HG03139 (cell line): ENCODE measurements at regions not wholly inside any gene's neighbourhood (a gene's known extent, or its start where the extent isn't known, plus 50 kb on each side); places are given as distances from the start of the nearest gene placed in this dataset.

Experiments used
- ATAC-seq: cut with Tn5 transposase; IDR thresholded peaks from one replicate; pipeline ENCODE4 v1.9.1; 2021; ENCODE audit not compliant: unreplicated experiment

DNA sequence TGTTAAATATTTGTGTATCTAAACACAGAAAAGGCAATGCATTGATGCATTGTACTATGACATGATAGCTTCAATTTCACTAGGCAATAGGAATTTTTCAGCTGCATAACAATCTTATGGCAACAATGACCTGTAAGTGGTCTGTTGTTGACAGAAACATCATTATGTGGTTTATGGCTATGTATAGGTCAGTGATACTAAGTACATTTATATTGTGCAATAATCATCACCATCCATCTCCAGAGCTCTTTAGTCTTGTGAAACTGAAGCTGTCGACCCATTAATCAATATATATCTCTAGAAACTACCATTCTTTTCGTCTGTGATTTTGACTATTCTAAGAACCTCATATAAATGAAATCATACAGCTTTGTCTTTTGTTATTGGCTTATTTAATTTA is 200.1 kb upstream of the ZNF717 start:
- ATAC-seq: no peak

DNA sequence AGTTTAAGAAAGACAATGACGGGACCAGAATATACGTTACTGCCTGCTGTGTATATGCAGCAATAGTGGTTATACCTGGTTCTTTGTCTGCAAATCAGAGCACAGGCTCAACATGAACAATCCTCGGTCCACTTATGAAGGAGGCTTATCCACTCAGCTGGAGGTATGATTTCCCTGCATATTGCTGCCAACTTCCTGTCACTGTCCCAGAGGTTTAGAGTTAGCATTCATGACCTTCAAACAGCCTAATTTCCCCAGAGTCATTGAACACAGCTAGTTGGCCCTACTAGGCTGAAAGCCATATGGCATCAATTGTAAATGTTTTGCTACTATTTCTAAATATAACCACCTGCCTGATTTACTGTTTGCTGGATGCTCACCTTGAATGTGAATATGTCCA is 224.9 kb upstream of the ZNF717 start:
- no peak for ATAC-seq

DNA sequence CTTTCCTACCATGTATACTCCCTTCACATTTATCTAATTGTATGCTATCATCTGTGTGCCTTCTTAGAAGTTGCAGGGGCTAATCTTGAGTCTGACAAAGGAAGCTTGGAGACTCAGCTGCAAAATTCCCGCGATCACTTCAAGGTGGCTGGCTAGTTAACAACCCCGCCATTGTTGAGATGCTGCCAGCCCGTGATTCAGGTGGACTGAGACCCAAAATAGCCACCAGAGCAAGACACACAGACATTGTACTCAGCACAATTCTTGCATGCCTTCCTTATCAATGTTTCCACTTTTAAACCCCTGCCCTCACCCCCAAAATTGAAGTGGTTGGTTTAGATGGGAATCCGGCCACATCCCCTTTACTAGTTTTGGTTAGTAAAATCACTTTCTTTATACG is 225.8 kb upstream of the ZNF717 start:
- ATAC-seq: no peak

DNA sequence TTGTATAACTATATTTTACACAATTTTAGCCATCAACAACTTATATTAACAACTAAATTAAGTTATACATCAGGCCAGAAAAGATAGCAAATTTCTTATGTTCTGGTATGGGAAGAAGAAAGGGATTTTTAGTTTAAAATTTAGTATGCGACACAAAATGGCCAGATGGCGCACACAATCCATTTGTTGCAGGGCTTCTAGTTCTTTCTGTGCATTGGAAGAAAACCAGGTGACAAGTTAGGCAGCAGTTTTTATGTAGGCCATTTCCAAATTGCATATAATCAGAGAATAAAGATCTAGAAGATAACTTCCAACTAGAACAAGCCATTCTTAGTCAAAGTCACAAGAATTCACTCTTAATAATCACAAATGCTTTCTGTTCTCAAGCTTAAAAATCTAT is 230.1 kb upstream of the ZNF717 start:
- no peak for ATAC-seq

DNA sequence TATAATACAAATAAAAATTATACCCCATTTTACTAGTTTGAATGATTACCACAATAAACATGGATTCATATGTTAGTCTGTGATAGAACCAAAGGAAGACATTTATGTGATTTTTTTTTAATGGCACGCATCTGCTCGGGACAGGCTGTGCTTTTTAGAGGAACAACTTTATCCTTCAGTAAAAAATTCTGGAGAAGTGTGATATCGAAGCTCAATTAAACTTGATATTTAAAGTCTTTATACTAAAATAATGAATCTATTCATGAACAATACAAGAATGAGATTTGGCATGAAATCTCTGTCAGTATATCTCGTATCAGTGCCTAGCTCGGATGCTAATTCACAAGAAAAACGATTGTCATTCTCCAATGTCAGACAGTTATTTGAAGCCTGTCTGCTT is 230.8 kb upstream of the ZNF717 start:
- no peak for ATAC-seq

DNA sequence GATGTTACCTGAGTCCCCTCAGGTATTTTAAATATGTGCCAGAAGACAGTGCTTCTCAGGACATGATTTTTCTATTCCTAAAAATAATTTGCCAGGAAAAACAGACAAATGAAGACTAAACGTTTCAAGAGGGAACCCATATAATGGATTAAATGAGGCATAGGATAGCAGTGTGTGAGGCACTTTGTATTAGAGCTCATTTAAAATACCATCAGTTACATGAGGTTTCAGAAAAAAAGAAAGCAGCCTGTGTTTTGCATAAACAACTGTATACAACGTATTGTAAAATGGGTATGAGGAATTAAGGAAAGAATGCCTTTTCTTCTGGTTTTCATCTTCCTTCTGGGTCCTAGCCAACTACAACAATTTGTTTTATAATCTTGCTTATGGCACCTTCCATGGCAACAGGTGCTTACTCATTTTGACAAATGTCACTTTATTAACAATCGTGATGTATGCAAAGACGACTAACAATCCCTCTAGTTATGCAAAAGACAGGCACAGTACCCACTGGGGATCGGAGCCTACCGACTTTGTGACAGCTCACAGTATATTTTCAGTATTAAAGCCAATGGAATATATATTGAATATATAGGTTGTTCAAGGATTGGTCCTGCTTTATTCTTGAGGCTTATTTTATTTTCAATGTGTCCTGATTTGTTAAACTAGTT is 231.6 kb upstream of the ZNF717 start:
- ATAC-seq: no peak

DNA sequence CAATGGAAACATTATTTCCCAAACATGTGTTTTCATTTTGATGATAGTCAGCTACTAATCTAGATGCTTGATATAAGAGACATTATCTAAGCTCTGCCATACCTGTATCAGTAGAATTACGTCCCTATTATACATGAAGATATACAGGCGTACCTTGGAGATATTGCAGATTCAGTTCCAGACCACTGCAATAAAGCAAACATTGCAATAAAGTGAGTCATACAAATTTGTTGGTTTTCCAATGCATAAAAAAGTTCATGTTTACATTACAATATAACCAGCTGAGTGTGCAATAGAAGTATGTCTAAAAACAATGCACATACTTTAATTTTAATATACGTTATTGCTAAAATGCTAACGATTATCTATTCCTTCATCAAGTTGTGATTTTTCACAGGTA is 236.0 kb upstream of the ZNF717 start:
- ATAC-seq: no peak

DNA sequence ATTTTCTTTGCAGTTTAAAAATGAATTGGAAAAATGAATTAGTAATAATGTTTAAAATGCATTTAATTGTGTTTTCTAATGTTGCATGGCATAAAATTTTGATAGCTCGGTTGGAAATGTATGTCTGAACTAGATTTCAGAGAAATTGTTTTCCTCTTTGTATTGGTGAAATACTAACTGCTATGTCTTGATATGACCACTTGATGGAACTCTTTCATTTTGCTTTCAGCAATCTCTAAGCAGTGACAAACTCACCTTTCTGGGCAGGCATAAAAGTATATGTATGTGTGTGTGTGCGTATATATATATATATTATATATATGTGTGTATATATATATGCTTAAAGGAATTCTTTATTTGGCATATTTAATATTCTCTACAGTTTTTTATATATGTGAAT is 239.3 kb upstream of the ZNF717 start:
- no peak for ATAC-seq

DNA sequence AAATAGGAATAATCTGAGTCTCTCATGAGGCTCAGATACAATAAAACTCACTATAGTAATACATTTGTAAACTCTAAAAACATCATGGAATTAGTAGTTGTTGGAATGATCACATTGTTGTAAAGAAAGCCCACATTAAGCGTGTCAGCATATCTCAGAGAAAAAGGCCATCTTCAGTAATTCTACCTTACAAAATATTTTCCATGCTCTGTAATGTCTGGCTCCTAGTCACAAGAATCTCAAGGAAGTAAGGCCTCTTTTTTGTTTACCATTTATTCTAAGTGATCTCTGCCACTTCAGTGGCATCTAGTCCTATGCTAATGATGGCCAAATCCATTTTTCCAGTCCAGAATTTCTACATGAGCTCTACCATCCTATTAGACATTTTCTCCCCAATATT is 240.2 kb upstream of the ZNF717 start:
- no peak for ATAC-seq

DNA sequence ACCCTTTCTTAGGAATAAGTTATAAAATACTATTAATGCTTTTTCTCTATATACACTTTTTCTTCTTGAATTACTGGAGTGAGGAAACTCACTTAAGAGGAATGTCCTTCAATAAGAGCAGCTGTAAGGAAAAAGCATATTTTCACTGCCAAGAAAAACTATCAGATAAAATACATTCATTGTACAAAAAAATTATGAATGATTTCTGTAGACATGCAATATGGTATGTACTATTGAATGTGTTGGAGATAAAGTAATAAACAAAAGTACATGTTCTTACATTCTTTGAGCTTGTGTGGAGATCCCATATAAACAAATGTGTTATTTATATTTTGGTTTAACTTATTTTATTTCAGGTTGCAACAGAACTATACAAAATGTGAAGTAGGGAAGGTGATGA is 241.0 kb upstream of the ZNF717 start:
- ATAC-seq: no peak

DNA sequence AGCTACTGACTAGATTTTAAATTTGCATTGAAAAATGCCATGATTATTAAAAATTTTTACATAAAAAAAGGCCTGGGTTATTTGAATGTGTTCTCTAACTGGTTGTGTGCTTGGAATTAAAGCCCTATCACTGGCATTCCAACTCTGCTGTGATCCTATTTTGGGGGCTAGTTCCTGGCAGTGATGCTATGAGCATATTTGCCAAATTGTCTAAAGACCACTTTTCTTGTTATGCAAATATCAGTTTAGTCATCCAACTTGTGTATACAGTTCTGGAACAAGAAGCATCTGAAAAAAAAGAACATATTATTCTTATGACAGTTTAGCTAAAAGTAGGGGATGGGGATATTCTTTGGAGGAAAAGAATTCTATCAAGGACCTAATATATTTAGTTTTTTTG is 243.4 kb upstream of the ZNF717 start:
- ATAC-seq: no peak

DNA sequence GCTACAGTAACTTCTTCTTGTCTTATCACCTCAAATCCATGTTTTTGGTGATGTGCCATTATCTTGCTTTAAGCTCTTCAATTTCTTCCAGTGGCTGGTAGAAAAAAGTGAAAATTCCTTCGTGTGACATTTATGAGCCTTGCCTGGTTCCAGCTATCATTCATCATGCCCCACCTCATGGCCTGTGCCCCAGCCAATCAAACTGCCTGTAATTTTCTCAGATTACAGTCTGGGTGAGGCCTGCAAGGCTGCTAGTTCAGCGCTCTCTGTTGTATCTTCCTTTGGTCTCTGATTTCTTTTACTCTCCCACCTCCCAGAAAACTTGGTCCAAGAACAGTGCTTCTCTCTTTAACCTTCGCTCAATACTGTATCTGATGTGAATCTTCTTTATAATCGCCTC is 249.3 kb upstream of the ZNF717 start:
- ATAC-seq: no peak

DNA sequence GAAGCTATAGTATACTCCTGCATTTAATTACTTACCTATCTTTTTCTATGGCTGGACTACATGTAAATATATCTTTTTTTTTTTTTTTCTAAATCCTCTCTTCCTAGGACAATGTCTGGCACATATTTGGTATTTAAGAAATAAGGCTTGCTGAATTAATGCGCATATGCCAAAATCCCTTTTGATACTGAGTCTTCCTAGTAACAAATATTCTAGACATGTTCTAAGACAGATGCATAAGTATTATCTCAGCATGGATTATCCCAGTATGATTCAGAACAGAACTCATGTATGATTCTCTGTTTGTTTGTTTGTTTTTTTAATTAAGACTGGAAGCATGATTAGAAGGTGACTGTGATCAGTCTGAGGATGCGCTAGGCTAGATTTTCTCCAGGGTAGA is 249.8 kb upstream of the ZNF717 start:
- ATAC-seq: no peak

DNA sequence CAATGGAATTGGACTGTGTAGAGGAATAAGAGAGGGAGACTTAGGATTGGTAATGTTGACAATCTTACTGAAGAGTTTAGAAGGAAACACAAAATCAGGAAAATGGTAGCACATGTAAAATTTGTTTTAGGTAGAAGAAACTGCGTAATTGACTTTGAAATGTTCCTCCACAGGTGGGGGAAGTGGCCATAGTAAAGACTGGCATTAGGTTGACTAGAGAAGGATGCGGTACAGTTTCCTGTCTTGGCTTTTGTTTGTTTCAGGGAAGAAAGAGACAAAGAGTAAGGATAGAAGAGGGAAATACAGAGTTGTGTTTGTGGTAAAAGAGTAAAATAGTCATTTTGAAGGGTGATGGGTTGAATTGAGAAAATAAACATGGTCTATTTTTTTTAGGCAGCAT is 253.6 kb upstream of the ZNF717 start:
- ATAC-seq: no peak

DNA sequence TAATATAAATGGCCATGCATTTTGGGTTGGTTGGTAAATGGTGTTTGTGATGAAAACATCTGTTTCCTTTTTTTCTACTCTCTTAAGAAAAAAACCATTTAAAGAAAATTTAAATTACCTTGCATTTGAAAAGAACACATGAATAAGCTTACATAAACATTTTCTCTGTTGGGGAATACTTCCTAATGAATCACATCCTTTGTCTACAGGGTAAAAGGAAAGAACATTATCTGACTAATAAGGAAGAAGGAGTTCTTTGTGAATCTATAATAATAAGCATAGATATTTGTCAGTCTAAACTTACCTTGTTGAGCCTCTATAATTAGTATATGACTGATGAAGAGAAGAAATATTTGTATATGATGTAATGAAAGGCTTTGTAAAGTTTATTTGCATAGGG is 254.1 kb upstream of the ZNF717 start:
- ATAC-seq: no peak

DNA sequence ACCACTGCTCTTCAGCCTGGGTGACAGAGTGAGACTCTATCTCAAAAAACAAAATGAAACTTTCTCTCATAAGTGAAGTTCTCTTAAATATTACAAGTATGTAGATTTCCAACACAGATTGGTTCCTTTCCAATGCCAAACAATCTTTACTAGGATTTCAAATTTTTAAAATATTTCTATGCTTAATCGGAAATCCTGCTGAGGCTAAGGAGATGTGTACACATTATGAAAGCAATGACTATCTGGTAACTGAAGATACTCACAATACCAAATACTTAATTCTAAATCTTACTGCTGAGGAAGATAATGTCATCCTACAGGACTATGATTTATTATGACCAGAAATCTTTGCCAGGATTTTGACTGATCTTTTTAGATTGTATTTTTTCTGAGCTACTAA is 255.6 kb upstream of the ZNF717 start:
- no peak for ATAC-seq

DNA sequence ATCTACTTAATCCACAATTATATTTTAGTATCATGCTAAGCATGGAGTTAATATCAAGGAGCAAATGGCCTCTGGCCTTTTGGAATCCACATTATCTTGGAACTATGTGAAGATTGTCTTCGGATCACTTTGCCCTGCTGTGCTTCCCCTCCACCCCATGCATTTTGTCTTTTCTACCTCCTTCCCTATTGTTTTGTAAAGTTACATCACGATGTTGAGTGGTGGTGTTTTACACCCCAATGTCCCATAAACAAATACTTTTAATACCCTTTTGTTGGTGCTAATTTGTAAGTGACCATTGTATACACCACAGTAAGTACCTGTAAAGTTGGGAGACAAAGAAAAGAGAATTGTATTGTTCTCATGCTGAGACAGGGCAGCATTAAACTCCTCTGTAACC is 258.4 kb upstream of the ZNF717 start:
- no peak for ATAC-seq

DNA sequence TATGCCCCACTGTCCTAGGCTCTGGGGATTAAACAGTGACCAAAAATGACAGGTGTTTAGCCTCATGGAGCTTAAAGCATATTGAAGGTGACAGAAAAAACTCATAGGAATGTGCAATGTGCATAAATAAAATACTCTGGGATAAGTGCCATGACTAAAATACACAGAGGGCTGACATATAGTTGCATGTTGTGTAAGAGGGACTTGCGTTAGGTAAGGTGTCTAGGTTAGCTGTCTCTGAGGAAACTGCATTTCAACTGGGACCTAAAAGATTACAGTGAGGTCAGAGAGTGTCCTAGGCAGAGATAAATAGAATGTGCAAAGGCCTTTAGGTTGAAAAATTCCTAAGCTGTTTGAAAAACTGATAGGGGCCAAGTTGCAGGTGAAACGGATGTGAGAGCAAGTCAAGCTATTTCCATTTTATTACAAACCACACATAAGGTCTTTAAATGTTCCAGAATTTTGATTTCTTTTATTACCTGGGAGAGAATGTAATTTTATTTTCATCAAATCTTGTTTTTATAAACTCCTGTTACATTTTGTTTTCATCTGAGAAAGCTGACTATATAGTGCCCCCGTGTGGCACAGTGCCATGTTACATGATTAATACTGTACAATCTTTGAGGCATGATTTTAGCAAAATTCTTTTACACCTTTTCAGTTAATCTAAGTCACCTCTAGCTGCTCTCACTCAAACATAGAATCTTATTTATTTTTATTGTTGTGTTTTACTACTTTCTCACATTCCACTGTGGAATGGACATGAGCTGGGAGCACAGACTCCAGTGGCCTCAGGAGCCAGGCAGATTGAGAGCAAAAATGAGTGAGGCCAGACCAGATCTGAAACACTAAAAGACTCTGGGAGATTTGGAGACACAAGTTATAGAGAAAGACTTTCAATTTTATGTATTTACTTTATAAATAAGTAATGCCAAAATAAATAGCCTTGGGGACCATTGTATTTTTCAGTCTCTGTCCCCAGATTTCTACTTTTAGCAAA is 259.6 kb upstream of the ZNF717 start:
- no peak for ATAC-seq

DNA sequence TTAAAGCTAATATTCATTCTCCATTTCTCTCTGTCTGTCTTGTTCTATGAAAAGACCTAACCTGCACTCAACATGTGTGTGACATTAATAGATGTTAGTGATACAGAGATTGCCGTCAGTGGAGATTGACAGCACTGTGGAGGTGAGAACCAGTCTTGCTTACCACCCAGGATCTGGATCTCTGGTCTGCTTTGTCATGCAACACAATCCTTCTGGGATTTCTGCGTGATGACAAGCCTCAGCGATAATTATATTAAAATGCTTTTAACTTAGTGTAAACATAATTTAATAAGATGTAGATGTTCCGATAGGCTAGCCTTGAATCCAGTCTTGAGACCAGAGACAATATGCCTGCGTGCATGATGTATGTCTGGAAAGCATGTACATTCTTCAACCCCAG is 262.0 kb upstream of the ZNF717 start:
- ATAC-seq: no peak

DNA sequence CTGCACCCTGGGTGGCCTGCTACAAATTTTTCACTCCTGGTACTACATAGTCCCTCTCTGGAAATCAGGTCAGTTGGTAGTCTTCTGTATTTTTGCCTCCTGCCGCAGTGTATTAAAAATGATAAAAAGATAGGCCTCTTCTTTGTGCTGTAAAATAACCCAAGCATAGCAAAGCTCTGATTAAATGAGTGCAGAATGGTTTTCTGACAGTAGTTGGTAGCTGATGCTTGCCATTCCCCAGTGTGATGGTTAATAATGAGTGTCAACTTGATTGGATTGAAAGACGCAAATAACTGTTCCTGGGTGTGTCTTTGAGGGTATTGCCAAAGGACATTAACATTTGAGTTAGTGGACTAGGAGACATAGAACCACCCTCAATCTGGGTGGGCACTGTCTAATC is 264.4 kb upstream of the ZNF717 start:
- ATAC-seq: no peak

DNA sequence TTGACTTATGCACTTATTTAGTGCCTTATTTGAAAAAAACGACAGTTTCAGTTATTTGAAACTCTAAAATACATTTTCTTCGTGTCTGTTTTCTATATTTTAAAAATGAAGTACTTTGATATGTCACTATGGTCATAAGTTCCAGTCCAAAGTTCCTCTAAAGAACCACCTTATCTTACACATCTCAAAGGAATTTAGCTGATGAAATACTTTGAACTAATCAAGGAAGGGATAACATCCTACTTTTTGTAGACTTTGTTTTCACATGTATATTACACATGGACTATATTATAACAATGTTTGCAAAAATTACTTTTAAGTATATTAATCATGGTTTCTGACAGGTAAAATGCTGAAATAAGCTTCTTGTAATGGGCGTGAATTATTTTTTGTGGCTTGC is 265.8 kb upstream of the ZNF717 start:
- no peak for ATAC-seq

DNA sequence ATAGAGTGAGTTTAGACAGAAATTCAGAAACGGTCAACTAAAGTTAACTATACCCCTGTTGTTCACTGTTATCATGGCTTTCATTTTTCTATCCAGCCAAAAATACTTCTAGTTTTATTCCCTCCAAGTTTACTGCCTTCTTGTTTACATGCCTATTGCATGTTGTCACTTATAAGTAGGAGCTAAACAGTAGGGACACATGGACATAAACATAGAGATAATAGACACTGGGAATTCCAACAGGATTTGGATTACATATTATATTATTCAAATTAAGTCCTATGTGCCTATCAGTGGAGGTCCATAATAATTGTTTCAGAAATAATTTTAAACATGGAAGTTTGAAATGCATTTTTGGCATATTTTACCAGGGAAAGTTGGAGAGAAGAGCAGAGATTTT is 269.1 kb upstream of the ZNF717 start:
- ATAC-seq: no peak

DNA sequence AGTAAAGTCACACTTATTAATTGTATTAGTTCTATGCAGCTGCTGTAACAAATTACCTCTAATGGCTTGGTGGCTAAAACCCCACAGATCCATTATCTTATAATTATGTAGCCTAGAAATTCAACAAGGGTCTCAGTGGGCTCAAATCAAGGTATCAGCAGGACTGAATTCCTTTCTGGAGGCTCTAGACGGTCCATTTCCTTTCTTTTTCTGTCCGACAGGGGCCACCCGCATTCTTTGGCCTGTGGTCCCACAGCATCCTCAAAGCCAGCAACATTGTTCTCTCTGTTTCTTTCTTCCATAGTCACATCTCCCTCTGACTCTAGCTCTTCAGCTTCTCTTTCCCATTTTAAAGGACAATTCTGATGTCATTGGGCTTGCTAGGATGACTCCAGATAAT is 276.3 kb upstream of the ZNF717 start:
- no peak for ATAC-seq
